HG03135 (cell line): ENCODE measurements at regions not wholly inside any gene's neighbourhood (a gene's known extent, or its start where the extent isn't known, plus 50 kb on each side); places are given as distances from the start of the nearest gene placed in this dataset.

Source experiments
- ATAC-seq: cut with Tn5 transposase; IDR thresholded peaks from one replicate; pipeline ENCODE4 v1.9.1; 2021; ENCODE audit warnings: mild to moderate bottlenecking, moderate library complexity; ENCODE audit not compliant: unreplicated experiment

DNA sequence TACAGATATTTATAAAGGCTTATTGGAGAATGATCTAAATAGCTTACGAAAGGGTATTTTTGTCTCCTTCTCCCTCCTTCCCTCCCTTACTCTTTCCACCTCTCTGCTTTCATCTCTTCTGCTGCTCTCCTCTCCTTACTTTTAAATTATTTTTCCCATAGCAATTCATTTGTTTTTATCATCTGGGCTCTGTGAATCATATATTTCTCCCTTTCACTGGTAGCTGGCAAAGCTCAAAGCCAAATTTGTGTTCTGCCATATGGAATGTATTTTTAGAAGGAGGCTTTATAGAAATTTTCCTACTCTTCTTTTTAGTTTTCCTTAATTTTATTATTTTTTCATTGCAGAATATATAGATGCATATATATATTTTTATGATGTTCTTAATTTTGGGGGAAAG, 385.8 kb downstream of the C3orf38 start:
- ATAC-seq = no peak

- no peak for ATAC-seq
These were observed 393.2 kb downstream of the C3orf38 start for GRCh38 chr3:88542916-88543315.

DNA sequence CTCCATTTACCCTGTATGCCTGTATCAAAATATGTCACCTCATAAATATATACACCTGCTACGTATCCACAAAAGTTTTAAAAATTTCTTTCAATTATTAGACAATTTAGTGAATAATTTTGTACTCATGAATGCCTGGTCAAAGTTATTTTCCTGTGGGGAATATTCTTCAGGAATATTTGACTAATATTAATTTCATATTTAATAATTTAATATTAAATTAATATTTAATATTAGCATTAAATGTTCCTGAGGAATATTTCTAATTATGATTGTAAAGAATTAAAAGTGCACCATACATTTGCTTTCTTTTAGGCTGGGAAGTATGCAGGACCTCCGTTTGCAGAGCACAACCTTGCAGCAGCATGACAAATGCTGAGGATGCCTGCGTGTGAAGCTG, 422.7 kb downstream of the C3orf38 start:
- ATAC-seq = no peak

DNA sequence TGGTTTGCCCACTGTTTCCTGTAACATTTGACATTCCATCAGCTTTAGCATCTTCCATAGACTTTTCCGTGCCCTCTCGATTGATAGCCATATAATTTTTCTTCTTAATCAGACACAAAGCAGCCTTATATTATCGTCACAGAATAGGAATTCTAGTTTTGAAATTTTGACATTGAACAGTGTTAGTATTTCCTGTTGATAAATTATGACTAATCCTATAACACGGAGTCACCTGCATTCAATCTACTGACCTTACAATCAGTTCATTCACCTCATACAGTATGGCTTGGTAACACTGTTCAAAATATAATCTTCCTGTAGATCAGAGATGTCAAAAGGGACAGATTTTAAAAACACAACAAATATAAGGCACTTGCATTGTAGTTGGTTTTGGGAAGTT, 423.7 kb downstream of the C3orf38 start:
- no peak for ATAC-seq

DNA sequence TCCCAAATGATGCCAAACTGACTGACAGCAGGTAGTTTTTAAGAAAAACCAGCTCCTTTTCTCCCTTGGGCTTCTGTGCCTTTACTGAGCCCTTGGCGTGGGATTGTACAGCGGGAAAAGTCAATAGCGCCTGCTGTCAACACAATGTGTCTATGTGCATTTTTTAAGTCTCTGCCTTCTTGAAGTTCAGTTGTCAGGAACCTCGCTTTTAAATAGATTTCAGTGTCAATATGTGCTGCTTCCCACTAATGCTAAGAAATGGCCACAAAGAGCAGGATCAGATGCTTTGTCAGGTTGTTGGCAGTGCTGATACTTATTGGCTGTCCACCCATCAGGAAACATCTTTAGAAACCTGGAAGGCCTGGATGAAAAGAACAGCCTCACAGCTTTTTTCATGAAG, 424.4 kb downstream of the C3orf38 start:
- ATAC-seq = no peak

GRCh38 chr3:88584451-88584850, 434.7 kb downstream of the C3orf38 start:
- no peak for ATAC-seq

GRCh38 chr3:88586121-88586640, 436.4 kb downstream of the C3orf38 start:
- no peak for ATAC-seq

DNA sequence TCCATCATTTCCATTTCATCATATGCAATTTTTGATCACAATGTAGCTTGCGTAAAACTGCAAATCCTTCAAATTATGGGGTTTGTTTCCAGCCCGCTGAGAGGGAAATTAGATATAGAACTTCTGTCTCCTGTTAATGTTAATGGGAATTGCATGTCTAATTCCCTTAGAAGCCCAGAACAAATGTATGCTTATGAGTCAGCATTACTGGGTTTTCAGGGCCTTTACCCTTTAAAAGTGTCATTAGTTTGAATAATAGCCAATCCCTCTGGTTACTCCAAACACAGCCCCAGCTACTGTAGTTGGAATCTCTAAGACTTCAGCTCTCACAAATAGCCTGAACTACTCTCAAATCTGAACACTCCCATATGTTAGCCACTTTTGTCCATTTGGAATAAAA, 439.4 kb downstream of the C3orf38 start:
- no peak for ATAC-seq

GRCh38 chr3:88595026-88595425, 445.3 kb downstream of the C3orf38 start:
- ATAC-seq = no peak

DNA sequence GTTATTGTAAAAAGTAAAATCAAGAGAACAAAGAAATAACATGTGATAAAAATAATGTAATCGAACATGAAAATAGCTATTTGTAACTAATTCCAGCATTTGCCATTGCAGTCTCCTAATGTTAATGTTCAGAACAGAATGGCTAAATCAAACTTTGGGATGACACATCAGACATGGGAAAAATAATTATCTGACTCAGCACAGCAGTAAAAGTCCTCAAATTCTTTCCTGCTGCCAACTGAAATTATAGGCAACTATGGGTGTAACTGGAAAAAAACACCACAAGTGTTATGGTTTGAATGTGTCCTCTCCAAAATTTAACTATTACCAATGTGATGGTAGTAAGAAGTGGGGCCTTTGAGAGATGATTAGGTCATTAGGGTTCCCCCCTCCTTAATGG, 446.7 kb downstream of the C3orf38 start:
- no peak for ATAC-seq

- ATAC-seq = no peak
These were observed 461.1 kb downstream of the C3orf38 start for GRCh38 chr3:88610820-88611219.

DNA sequence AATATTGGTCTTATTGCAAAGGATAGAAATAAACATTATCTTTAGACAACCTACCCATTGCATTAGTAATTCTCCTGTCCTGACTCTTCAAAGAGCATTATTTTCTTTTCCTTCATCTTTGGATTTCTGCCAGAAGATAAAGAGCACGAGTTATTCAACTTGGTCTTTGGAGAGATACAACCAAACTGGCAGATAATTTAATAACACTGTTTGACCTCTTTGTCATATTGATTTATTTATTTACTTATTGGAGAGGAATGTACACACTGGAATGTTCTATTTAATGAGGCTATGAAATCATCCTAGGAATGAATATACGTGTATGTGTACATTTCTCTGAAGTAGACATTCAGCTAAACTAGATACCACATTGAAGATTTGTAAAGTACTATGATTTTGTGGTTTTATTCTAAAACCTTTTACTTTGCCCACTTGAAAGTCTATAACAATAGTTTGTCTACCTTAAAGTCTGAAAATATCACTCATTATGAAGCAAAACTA, 462.1 kb downstream of the C3orf38 start:
- no peak for ATAC-seq

- ATAC-seq = no peak
These were observed 466.7 kb downstream of the C3orf38 start for GRCh38 chr3:88616413-88616812.

GRCh38 chr3:88617283-88617682, 467.5 kb downstream of the C3orf38 start:
- ATAC-seq = no peak

GRCh38 chr3:88618021-88618645, 468.4 kb downstream of the C3orf38 start:
- ATAC-seq = no peak

- ATAC-seq = no peak
These were observed 471.8 kb downstream of the C3orf38 start for GRCh38 chr3:88621586-88621985.

GRCh38 chr3:88623709-88624108, 473.9 kb downstream of the C3orf38 start:
- no peak for ATAC-seq

DNA sequence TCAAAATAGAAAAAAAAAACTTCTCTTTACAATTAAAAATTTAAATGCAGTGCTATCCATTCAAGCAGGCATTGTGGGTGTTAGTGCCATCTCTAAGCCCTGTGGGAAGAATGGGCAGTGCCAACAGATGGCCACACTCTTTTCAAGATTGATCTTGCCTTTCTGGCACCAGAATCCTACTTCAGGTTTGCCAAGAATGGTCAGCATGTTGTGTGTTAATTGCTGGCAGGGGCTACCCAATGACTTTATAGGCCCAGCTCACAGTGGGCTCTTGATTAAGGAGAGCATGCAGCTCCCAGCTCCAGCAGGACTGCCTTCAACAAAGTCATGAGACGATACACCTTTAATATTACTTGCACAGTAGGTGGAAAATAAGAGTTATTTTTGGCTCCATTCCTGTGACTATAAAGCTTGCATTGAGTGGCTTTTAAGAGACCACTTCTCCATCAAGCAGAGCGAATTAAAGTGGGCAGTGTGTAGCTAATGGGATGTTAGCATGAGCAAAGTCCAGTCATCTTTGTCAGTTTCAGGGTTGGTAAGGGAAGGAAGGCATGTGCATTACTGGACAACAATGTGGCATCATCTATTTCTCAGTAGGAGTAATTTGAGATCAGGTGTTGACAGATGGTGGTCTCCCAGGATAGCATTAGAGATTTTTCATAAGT, 476.8 kb downstream of the C3orf38 start:
- no peak for ATAC-seq

- no peak for ATAC-seq
These were observed 478.5 kb upstream of the EPHA3 start for GRCh38 chr3:88628901-88629300.

- ATAC-seq = no peak
These were observed 475.2 kb upstream of the EPHA3 start for GRCh38 chr3:88632226-88632625.

DNA sequence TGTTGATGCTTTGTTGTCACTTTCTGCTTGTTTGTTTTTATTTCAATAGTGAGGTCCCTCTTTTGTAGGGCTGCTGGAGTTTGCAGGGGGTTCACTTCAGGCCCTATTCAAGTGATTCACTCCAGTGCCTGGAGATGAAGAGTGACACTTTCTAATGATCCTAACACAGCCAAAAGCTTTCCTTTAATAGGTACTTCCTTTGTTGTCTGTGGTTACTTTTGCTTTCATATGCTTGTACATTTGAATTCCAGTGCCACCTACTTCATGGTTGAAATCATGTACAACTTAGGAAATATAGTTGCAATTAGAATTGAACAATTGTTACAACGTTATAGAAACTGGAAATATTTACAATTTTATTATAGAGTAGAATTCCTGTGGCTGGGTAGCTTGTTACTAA, 466.8 kb upstream of the EPHA3 start:
- no peak for ATAC-seq

DNA sequence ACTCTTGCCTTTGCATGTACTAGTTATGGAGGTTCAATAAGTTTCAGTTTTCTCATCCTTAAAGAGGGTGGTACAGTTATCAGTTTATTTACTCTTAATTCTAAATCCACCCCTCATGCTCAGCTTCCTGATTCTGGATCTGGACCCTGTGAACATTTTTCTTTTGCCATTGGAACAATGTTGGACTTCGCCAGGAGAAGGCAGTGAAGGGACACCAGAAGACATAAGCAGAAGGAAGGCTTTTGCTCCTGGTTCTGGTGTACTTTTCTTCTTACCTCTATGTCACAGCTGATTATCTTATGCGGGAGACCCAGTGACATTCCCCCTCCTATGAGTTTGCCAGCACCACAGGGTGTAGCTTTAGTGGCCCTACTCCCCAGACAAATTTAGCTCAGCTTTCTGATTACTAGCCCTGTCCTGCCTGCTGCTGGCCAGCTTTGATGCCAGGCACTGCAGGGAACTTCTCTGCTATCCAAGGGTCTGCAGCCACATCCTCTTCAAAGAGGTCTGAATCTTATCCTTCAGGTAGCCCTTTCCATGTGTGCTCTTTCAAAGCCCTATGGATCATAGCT, 466.3 kb upstream of the EPHA3 start:
- ATAC-seq = no peak
